RCC 7860 (cell line): ENCODE measurements at regions not wholly inside any gene's neighbourhood (a gene's known extent, or its start where the extent isn't known, plus 50 kb on each side); places are given as distances from the start of the nearest gene placed in this dataset.

Source experiments
- DNase-seq: peaks from one replicate; pipeline ENCODE4 v3.0.0-alpha.2; 2015; ENCODE audit warnings: low spot score
- FAIRE-seq: peaks from 2 replicates; lab custom pipeline; 2012; peaks lifted over from hg19 to GRCh38; lab: Jason Lieb, UNC

- no peak for FAIRE-seq
- no peak for DNase-seq
Measured at GRCh38 chr3:73727117-73727821, 102.5 kb upstream of the PDZRN3 start.

GRCh38 chr3:73723596-73723995 is 98.9 kb upstream of the PDZRN3 start:
- FAIRE-seq (no peak), DNase-seq (no peak)

GRCh38 chr3:73719861-73720260 is 95.1 kb upstream of the PDZRN3 start:
- no peak for DNase-seq
- no peak for FAIRE-seq

- DNase-seq = no peak
- no peak for FAIRE-seq
Measured at GRCh38 chr3:73719413-73719851, 94.7 kb upstream of the PDZRN3 start.

GRCh38 chr3:73718326-73719110 is 93.8 kb upstream of the PDZRN3 start:
- DNase-seq = no peak
- no peak for FAIRE-seq

- DNase-seq = no peak
- no peak for FAIRE-seq
Measured at GRCh38 chr3:73716418-73716817, 91.7 kb upstream of the PDZRN3 start.

GRCh38 chr3:73710340-73710739 is 85.6 kb upstream of the PDZRN3 start:
- DNase-seq (no peak), FAIRE-seq (no peak)

GRCh38 chr3:73709712-73710111 is 85.0 kb upstream of the PDZRN3 start:
- FAIRE-seq (no peak), DNase-seq (no peak)

- FAIRE-seq = no peak
- no peak for DNase-seq
Measured at GRCh38 chr3:73708956-73709355, 84.2 kb upstream of the PDZRN3 start.

GRCh38 chr3:73707772-73708171 is 83.0 kb upstream of the PDZRN3 start:
- no peak for FAIRE-seq
- no peak for DNase-seq

GRCh38 chr3:73706771-73707170 is 82.0 kb upstream of the PDZRN3 start:
- DNase-seq (no peak), FAIRE-seq (no peak)

GRCh38 chr3:73705792-73706191 is 81.1 kb upstream of the PDZRN3 start:
- DNase-seq (no peak), FAIRE-seq (no peak)

GRCh38 chr3:73699327-73699726 is 74.6 kb upstream of the PDZRN3 start:
- DNase-seq = no peak
- FAIRE-seq = no peak

GRCh38 chr3:73697020-73697419 is 72.3 kb upstream of the PDZRN3 start:
- DNase-seq (no peak), FAIRE-seq (no peak)

- FAIRE-seq (no peak), DNase-seq (no peak)
Measured at GRCh38 chr3:73695841-73696240, 71.1 kb upstream of the PDZRN3 start.

GRCh38 chr3:73694983-73695757 is 70.4 kb upstream of the PDZRN3 start:
- no peak for FAIRE-seq

GRCh38 chr3:73687106-73688004 is 62.6 kb upstream of the PDZRN3 start:
- no peak for FAIRE-seq
- DNase-seq = no peak

More at GRCh38 chr3:73694983-73695757, 70.4 kb upstream of the PDZRN3 start:
- DNase-seq = no peak

- FAIRE-seq (no peak), DNase-seq (no peak)
Measured at GRCh38 chr3:73685061-73685460, 60.3 kb upstream of the PDZRN3 start.

GRCh38 chr3:73683706-73684105 is 59.0 kb upstream of the PDZRN3 start:
- no peak for FAIRE-seq

GRCh38 chr3:73681610-73682009 is 56.9 kb upstream of the PDZRN3 start:
- FAIRE-seq = no peak
- no peak for DNase-seq

More at GRCh38 chr3:73683706-73684105, 59.0 kb upstream of the PDZRN3 start:
- no peak for DNase-seq
